Sigmoid colon (tissue), 4 donors: ENCODE measurements at regions not wholly inside any gene's neighbourhood (a gene's known extent, or its start where the extent isn't known, plus 50 kb on each side); places are given as distances from the start of the nearest gene placed in this dataset.

Source experiments
- CTCF ChIP-seq, 4 experiments: fragments of 450-650 bp in 3 of 4; fragments of 200-600 bp in 1 of 4; IDR thresholded peaks; one replicate each; pipeline ENCODE4 v1.5.1; 2016 to 2019; ENCODE audit warnings: antibody characterized with exemption in 4 of 4, mild to moderate bottlenecking in 3 of 4, moderate library complexity in 2 of 4
- POLR2A ChIP-seq, 2 donors: fragments of 450-650 bp; IDR thresholded peaks; one replicate each; pipeline ENCODE4 v1.6.1; 2016; ENCODE audit warnings: antibody characterized with exemption in 2 of 2, mild to moderate bottlenecking in 2 of 2, moderate library complexity in 2 of 2
- POLR2AphosphoS5 ChIP-seq, 4 donors: sonication (generic); formaldehyde crosslinking; IDR thresholded peaks; one replicate each; pipeline ENCODE4 v1.6.1; 2017; ENCODE audit warnings: antibody characterized with exemption in 4 of 4

GRCh38 chr13:33375421-33375820 is 89.9 kb upstream of the STARD13 start:
- TF ChIP-seq POLR2A (IDR thresholded peaks at IDR 0.05) (no peak), CTCF (IDR thresholded peaks at IDR 0.05) (no peak), POLR2AphosphoS5 (IDR thresholded peaks at IDR 0.05) (no peak)
